Amniotic epithelial cell (primary cell): ENCODE measurements at regions not wholly inside any gene's neighbourhood (a gene's known extent, or its start where the extent isn't known, plus 50 kb on each side); places are given as distances from the start of the nearest gene placed in this dataset.

Experiments
- DNase-seq: peaks from one replicate; pipeline ENCODE4 v3.0.0-alpha.2; 2010; ENCODE audit warnings: low read depth

DNA sequence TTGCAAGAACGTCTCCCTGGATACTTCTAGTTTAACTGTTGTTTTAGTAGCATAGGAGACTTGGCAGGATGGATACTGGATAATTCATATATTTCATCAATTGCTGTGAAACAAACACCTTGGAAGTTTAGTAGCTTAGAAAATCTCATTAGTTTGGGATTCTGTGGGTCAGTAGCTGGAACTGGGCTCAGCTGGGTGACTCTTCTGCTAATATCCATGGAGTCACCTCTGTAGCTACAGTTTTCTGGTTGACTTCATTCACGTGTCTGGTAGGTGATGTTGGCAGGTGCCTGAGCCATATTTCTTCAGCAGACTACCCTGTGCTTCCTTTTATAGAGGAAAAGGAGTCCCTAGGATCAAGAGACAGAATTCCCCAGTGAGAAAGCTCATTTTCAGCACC, 208.9 kb upstream of the PFKP start:
- no peak for DNase-seq

- DNase-seq, result no peak
These were observed 210.8 kb upstream of the PFKP start for GRCh38 chr10:2856598-2856997.

GRCh38 chr10:2852574-2853323, 214.6 kb upstream of the PFKP start:
- no peak for DNase-seq

- DNase-seq, result no peak
These were observed 215.8 kb upstream of the PFKP start for GRCh38 chr10:2851566-2851965.

GRCh38 chr10:2850202-2850601, 217.1 kb upstream of the PFKP start:
- no peak for DNase-seq

DNA sequence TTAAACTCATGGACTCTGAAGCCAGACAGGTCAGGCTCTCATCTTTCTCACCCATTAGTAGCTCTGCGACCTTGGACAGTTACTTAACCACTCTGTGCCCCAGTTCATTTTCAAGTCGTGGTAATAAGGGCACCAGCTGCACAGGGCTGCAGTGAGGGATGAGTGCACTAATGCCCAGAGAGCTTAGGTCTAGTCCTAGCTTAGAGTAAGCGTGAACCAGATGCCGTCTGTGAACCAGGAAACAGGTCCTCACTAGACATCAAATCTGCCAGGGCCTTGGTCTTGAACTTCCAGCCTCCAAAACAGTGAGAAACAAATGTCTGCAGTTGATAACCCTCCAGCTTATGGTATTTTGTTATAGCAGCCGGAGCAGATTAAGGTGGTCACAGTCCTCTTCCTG, 222.4 kb upstream of the PFKP start:
- DNase-seq, result no peak

GRCh38 chr10:2839081-2839725, 228.1 kb upstream of the PFKP start:
- DNase-seq, result no peak

DNA sequence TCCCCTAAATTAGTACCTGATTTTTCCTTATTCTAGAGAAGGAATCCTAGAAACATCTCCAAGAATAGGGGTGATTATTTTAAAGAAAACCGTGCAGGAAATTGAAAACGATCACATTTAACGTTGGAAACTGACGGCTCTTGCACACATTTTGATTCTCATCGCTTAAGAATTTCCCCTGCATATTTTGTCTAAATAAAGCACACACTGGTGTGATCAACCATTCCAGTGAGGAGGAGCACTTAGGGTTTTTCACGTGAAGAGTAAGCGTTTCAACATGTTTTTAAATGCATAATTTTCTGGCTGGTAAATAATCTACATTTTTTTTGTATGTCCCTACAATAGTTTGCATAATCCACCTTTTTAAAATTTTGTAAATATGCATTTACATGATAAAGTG, 229.7 kb upstream of the PFKP start:
- DNase-seq, result no peak

GRCh38 chr10:2836921-2837662, 230.3 kb upstream of the PFKP start:
- no peak for DNase-seq

- DNase-seq, result no peak
These were observed 233.1 kb upstream of the PFKP start for GRCh38 chr10:2834214-2834613.

- DNase-seq, result no peak
These were observed 235.8 kb upstream of the PFKP start for GRCh38 chr10:2831509-2831908.

DNA sequence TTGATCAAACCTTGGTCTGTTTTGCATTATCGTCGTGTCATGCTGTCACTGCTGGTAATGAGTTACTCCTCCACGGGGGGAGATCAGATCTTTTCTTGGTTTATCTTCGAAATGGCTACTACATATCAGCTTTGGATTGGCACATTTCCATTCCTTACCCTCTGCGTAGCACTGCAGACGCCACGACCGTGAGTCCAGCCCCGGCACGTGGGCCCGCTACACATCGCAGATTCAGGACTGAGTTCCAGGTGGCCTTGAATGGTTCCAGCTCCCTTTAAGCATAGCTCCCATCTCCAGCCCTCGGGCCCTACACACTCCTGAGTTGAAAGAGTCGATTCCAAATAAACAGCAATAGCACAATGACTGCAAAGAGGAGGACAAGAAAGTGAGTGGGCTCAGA, 238.6 kb upstream of the PFKP start:
- no peak for DNase-seq

DNA sequence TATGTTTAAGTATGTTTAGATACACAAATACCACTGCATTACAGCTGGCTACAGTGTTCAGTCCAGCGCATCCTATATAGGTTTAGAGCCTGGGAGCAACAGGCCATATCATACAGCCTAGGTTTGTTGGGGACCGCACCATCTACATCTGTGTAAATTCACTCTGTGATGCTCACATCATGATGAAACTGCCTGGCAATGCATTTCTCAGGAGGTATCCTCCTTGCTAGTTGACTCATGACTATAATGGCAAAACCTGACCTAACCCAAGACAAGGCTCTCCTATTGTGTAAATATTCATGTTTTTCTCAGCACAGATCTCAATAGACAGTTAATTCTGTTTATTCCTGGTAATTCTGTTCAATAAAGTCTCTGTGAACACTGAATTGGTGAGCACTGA, 240.7 kb upstream of the PFKP start:
- DNase-seq, result no peak

DNA sequence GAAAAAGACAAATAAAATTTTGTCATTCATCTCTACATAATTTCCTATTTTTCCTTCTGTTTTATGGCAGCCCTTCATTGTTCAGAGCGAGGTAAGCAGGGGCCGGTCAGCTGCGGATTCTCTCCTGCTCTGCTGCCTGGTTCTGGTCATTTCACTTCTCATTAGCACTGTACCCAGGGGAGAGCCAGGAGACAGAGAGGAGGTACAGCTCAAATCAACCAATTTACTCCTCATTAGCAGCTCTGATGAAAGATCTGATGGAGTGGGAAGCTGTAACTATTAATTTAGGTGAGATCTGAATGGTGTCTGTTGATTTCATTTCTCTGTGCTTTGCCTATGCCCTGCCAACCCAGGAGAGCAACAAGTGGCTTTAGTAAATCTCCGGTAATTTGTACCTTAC, 241.5 kb upstream of the PFKP start:
- DNase-seq, result no peak

DNA sequence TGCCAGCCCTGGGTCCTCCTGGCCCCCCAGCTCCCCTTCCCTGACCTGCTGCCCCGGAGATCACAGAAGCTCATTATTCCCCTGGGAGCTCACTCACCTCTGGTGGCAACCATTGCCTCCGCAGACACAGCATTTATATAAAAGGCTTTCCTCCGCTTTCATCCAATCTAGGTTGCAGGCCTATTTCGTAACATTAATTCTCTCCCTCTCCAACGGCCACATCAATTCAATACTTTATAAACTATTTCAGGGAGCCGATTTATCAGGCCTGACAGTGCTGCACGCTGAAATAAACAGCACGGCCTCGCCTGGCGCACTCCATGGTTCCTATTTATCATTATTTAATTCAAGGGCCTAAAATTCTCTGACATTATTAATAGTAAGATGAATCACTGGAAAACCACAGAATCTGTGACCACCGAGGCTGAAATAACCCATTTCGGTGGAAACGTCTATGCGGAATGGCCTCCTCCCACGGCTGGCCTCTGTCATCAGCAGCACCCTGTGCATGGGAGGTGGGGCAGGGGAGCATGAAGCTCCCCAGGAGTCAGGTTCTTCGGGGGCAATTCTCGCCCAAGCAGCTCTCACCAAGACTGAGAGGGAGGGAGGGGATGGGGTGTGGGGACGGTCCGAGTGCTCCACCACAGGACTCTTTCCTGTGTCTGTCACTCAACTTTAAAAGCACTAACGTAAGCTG, 249.3 kb upstream of the PFKP start:
- no peak for DNase-seq

GRCh38 chr10:2813693-2814092, 253.7 kb upstream of the PFKP start:
- no peak for DNase-seq

GRCh38 chr10:2813286-2813685, 254.1 kb upstream of the PFKP start:
- DNase-seq, result no peak

DNA sequence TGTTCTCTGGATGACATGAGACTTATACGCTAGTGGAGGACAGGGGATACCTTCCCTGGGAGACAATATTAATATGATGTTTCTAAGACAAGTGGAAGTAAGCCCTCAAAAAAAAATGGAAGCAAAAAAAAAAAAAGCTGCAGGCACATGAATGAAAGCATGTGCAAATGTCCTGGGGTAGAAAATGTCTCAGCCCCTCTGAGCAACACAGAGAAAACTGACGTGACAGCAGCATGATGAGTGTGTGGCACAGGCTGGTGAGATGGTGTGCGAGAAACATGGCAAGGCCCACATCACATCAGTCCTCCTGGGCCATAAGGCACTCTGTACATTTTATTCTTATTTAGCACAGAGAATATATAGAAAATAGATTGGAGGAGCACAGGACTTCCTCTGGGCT, 254.7 kb upstream of the PFKP start:
- no peak for DNase-seq

GRCh38 chr10:2800178-2800577, 267.2 kb upstream of the PFKP start:
- no peak for DNase-seq

DNA sequence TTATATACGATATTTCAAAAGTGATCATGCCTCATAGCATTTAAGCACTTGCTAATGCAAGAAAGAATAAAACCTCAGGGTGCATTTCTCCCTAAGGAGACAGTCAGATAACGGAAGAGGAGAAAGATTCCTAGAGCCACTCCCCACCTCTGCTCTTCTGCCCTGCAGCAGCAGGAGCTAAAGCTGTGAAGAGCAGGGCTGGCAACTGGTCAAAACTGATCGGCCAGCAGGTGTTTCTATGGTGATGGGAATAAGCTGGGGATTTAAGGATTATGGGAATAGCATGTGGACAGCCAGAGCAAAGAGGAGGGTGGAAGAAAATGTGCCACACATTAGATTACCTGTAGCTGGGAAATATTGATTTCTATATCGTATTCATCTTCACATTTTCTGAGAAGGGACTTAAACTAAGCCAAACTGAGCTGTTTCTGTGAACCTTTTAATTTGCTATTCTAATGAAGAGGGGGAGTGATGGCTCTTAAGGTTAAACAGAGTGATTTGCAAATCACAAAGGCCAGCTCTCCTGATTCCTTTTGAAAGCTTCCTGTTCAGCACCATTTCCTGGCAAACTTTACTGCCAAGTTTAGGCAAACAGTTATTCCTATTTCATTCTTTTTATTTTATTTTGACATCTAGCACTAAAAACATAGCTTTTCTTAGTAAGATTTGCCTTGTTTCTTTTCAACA, 268.9 kb upstream of the PFKP start:
- no peak for DNase-seq

DNA sequence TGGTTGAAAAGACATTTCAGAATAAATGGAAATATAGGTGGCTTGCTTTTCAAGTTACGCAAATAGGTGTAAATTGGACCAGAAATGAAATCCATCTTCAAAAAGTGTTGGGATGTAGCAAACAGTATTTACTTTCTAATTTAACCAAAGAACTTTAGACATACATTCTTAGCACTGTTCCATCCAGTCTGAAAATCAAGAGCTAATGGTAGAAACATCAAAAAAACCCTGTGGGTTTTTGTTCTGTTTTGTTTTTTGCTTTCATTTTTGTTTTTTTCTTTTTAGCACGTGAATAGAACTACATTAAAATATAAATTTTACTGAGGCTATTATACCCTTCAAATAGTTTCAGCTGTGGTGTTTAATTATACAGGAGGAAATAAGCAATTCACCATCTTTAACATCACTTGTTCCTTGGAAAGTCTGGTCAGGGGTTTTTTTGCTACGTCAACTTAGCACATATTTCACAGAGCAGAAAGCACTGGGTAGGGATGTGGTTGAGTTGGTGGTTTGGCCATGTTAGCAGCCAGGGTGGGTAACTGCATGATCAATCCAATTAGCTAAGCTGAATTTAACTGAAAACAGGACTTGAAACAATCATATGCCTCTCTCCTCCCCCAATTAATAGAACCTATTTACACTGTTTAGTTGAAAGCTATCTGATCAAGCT, 275.4 kb upstream of the PFKP start:
- no peak for DNase-seq
